ENCODE measurements at regions not wholly inside any gene's neighbourhood (a gene's known extent, or its start where the extent isn't known, plus 50 kb on each side); places are given as distances from the start of the nearest gene placed in this dataset.

GRCh38 chr3:168336276-168336675, 240.6 kb upstream of the GOLIM4 start:
- DNase-seq (ENCODE audit: low read depth) = no peak
- POLR2A ChIA-PET = no interaction called here
- Histone ChIP-seq H3K4me3 (ENCODE audit: low read depth, low read length) (no peak overlapping the region), H3K27me3 (ENCODE audit: control insufficient read depth, insufficient read depth, low read length) (no peaks in the 10 kb centered on the region), H3K36me3 (ENCODE audit: control insufficient read depth, insufficient read depth, low read length) (no peaks in the 10 kb centered on the region)
- no peak for TF ChIP-seq CTCF (IDR thresholded peaks at IDR 0.05; ENCODE audit: insufficient read depth, low read depth, low read length)
- CTCF ChIA-PET = no interaction called here

- TF ChIP-seq CTCF (IDR thresholded peaks at IDR 0.05; ENCODE audit: insufficient read depth, low read depth, low read length) = no peak
- Histone ChIP-seq H3K36me3 (ENCODE audit: control insufficient read depth, insufficient read depth, low read length) (no peaks in the 10 kb centered on the region), H3K4me3 (ENCODE audit: low read depth, low read length) (no peak overlapping the region), H3K27me3 (ENCODE audit: control insufficient read depth, insufficient read depth, low read length) (no peaks in the 10 kb centered on the region)
- POLR2A ChIA-PET = no interaction called here
- no peak for DNase-seq (ENCODE audit: low read depth)
- CTCF ChIA-PET = interaction anchor here (1.2 kb wide), 1 partner anchor 12 kb away, joined by 4 read pairs; no protein-coding TSS in a partner anchor
Observed at GRCh38 chr3:168333410-168333935, 237.7 kb upstream of the GOLIM4 start.

- H3K27me3 ChIP-seq (ENCODE audit: control insufficient read depth, insufficient read depth, low read length) = no peaks in the 10 kb centered on the region
- H3K4me3 ChIP-seq (ENCODE audit: low read depth, low read length) = no peak overlapping the region
- CTCF ChIA-PET = no interaction called here
- no peak for DNase-seq (ENCODE audit: low read depth)
- TF ChIP-seq CTCF (IDR thresholded peaks at IDR 0.05; ENCODE audit: insufficient read depth, low read depth, low read length) = no peak
- H3K36me3 ChIP-seq (ENCODE audit: control insufficient read depth, insufficient read depth, low read length) = no peaks in the 10 kb centered on the region
- POLR2A ChIA-PET = no interaction called here
Observed at GRCh38 chr3:168331756-168332155, 236.0 kb upstream of the GOLIM4 start.

GRCh38 chr3:168330983-168331382, 235.3 kb upstream of the GOLIM4 start:
- POLR2A ChIA-PET = no interaction called here
- CTCF ChIA-PET = no interaction called here
- Histone ChIP-seq H3K4me3 (ENCODE audit: low read depth, low read length) (no peak overlapping the region), H3K27me3 (ENCODE audit: control insufficient read depth, insufficient read depth, low read length) (no peaks in the 10 kb centered on the region), H3K36me3 (ENCODE audit: control insufficient read depth, insufficient read depth, low read length) (no peaks in the 10 kb centered on the region)
- TF ChIP-seq CTCF (IDR thresholded peaks at IDR 0.05; ENCODE audit: insufficient read depth, low read depth, low read length) = no peak
- DNase-seq (ENCODE audit: low read depth) = no peak

GRCh38 chr3:168327856-168328255, 232.1 kb upstream of the GOLIM4 start:
- Histone ChIP-seq H3K36me3 (ENCODE audit: control insufficient read depth, insufficient read depth, low read length) (no peaks in the 10 kb centered on the region), H3K27me3 (ENCODE audit: control insufficient read depth, insufficient read depth, low read length) (no peaks in the 10 kb centered on the region), H3K4me3 (ENCODE audit: low read depth, low read length) (no peak overlapping the region)
- ChIA-PET CTCF (no interaction called here), POLR2A (no interaction called here)
- no peak for TF ChIP-seq CTCF (IDR thresholded peaks at IDR 0.05; ENCODE audit: insufficient read depth, low read depth, low read length)
- DNase-seq (ENCODE audit: low read depth) = no peak

All from BJ (cell line).